T-helper 2 cell treated with Interferon-gamma antibody and Interleukin-4, amounts not matched to agents 100 ng/mL and 5 ng/mL, for 36 hours (primary cell): ENCODE measurements at regions not wholly inside any gene's neighbourhood (a gene's known extent, or its start where the extent isn't known, plus 50 kb on each side); places are given as distances from the start of the nearest gene placed in this dataset.

Experiments
- intact Hi-C: fragments of 100-400 bp; cut with micrococcal nuclease; formaldehyde crosslinking; loops from one replicate; pipeline ENCODE4 v1.15.1; 2023

DNA sequence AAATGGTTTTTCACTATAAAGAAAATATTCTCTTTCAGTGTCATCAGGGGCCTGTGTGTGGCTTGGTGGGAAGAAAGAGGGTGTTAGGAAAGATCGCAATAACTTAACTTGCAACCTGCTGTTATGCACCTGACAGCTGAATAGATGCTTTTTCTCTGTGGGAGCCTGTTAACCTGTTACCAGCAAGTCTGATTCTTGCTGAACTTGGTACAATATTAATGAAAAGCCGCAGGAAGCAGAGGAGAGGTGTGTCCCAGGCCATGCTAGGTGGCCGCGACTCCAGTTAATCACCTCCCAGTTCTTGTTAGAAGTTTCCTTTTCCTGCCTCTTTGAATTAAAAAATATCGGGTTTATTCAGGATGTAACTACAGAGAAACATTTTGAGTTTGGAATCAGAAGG, 494.8 kb upstream of the AGA start:
- intact Hi-C loops: no loop called here

DNA sequence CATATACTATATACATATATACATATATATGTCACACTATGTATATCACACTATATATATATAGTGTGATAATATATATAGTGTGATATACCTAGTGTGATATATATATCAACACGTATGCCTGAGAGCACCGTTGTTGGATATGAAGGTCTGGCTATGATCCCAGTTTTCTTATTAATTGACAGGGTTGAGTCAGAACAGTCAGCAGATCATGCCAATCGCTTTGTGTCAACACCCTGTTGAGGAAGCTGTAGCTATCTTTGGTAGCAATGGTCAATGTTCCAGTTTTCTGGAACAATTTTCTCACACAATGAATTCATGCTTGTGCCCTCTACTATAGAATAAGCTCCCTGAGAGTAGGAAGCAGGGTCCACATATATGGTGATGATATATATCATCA, 496.0 kb upstream of the AGA start:
- intact Hi-C loops: no loop called here

DNA sequence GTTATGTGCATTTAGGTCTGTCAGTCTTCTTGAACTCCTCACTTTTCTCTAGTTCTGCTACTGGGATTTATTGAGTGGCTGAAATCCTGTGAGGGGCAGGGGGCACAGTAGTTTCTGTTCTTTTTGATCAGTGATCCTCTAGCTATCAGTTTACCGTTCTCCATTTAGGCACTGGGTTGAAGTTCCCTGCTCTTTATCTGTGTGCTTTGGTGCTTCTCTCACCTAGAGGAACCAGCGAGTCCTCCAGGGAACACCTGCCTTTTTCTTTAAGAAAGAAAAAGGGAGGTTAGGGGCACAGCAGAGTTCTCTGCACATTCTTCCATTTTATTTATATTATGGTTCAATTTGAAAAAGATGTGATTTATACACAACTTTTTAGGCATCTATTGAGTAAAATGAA, 503.0 kb upstream of the AGA start:
- intact Hi-C loops: no loop called here

DNA sequence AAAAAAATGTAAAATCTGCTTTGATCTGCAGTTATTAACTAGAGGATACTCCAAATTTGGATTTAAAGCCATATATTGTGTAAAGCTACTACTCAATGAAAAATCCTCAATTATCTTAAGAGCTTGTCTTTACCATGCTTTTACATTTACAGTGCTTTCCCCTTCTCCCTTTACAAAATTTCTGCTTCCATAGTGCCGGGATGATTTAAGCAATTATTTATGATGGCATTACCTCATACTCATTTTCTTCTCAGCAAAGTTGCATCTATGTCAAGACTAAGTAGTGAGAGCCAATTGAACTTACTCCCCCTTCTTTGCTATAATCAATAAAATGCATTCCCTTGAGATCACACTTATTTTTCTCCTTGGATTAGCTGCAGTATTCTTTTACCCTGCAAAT, 505.4 kb upstream of the AGA start:
- intact Hi-C loops: no loop called here

DNA sequence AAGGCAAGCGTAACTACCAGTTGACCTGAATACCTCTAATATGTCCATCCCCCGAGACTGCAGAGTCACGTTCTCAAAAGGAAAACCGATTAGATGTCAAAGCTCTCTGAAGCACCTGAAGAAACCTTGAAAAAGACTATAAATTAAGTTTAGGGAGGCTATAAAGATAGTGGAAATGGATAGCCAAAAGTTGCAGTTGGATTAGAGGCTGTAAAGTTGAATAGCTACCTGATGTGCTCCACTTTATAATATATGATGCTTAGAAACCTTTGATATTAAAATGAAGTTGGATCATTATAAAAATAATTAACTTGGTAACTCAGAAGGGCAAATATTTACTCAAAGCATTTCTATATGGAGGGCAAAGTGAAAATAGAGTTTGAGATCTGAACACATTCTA, 506.6 kb upstream of the AGA start:
- intact Hi-C loops: no loop called here

DNA sequence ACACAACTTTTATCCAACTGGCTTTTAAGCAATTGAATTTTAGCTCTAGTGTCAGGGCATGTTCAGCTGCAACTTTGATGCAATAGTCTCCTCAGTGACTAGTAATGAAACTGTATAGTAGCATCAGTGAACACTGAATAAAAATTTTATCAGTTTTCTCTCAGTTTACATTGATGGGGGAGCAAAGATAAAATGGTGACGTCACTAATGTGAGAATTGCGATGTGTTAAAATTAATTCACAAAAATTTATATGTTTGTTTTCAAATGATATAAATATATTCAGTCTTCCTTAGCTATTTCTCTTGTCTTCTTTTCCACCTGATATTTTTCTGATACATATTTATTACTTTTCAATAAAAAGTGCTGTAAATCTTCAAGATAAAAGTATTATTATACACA, 508.8 kb upstream of the AGA start:
- intact Hi-C loops: no loop called here

DNA sequence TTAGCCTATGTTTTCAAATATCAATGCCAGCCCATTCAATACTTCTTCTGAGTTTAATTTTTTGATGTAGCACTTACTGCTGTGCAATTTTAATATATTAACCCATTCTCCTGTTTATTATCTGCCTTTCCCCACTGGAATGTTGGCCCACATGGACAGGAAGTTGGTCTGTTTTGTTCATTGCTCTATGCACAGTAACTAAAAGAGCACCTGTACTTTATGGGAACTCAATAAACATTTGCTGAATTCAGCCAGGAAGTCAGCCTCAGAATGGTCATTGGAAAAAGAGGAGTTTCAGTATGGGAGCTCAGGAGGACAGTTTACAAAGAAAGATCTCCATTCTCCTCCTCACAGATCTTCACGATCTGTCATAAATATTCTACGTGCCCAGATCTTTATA, 510.5 kb upstream of the AGA start:
- intact Hi-C loops: no loop called here

DNA sequence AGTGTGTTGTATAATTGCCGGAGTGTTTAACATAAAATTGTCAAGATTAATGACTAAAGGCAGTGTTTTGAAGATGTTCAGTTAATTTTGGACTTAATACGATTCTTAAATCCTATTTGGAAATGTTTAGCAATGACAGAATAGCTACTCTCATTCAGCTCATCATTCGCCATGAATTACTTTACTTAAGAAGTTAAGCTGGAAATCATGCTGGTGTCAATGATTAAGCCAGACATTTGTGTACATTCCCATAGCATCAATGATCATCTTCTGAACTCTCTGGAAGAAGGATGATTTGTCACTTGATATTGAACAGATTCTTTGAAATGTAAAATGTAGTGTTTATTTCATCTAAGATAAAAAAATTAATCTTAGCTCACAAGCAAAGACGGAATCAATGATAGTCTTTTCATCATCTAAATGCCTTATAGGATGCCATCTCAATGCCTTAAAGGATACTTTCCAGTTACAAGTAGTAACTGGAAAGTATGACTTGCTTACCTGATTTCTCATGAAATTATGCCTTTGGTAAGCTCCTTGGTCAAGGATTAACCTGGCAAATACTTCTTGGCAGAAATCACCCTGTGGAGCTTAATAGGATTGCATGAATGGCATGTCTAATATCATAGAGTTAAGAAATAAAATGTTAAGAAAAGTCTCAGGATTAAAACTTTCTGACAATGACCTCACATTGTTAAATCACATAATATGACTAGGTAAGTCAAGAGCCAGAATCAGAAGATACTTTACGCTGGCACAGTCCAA, 515.5 kb upstream of the AGA start:
- intact Hi-C loops: no loop called here

DNA sequence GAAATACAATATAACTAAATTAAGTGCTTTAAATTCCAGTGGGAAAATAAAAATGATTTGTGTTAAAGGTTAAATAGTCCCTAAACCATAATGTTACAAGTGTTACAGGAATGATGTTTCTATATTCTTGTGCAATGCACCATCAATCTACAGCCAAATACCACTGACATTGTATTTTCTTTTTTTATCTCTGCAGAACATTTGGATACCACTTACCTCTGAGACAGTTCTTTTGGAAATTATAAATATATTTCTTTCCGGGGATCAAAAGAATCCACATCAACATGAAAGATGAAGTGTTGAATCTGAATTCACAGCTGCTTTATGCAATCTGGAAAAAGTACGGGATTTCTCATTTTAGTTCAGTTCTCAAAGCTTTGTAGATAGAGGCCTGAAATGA, 518.3 kb upstream of the AGA start:
- intact Hi-C loops: no loop called here

DNA sequence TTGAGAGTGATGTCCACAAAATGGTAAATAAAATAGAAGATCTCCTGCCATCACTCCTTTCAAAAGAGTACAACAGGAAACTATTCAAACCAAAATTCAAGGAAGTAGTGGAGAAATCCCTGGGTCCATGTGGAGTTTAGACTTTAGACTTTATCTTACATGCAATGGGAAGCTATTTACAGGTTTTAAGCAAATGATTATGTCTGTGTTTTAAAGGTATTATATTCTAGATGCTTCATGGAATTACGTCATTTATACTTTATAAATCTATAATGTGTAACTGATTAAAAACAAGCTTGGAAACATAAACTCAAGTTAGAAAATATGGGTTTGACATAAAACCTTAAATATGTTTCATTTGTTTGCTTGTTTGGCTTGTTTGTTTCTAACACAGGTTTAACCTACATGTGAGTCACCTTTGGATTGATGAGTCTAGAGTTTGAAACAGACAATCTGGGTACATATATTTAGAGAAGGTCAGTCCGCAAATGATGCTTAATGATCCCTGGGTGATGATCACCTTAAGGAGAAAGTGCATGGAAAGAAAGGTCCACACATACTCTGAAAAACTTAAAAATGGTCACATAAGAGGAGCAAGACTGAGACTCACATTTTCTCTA, 519.6 kb upstream of the AGA start:
- intact Hi-C loops: no loop called here

DNA sequence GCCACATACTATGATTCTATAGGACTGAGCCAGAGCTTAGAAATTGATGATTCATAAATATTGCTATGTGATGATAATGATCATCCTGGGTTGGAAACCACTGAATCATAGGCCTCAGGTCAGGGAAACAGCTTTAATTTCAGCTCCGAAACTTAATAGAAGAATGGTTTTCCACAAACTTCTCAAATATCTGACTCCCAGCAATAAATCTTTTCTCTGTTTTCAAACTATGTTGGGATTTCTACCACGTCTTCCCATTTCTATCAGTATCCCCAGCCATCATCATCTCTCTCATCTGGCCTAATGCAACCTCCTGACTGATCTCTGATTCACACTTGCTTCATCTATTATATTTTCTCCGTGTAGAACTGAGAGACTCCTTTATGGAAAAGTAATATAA, 521.8 kb upstream of the AGA start:
- intact Hi-C loops: no loop called here

DNA sequence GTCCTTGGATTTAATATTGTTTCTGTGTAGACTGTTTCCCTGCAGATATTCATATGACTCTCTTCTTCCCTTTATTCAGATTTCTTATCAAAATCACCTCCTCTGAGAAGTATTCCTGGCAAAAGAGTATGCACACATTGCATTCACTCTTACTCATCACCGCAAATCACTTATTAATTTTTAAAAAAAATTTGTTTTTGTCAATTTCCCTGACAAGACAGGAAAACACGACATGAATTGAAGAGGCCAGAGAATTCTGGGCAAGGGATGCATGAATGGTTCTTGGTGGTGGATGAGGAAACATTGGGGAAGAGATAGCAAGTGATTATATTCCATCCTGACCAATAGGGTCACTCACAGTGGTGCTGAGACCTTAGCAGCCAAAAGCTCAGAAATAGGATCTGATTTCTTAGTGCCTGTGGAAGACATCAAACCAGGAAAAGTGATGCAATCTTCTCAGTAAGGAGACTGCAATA, 522.5 kb upstream of the AGA start:
- intact Hi-C loops: no loop called here

DNA sequence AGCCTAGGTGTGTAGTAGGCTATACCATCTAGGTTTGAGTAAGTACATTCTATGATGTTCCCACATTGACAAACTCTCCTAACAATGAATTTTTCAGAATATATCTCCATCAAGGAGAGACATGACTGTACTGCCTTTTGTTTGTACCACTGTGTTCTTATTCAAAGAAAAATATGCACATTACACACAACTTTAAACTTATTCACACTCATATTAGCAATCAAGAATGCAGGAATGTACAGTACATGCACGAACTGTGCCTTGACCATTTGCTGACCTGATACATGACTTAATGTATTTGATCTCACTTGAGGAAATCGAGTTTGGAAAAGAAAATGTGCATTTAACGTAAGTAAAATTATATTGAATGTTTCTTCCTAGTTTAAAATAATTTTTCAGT, 525.1 kb upstream of the AGA start:
- intact Hi-C loops: no loop called here

DNA sequence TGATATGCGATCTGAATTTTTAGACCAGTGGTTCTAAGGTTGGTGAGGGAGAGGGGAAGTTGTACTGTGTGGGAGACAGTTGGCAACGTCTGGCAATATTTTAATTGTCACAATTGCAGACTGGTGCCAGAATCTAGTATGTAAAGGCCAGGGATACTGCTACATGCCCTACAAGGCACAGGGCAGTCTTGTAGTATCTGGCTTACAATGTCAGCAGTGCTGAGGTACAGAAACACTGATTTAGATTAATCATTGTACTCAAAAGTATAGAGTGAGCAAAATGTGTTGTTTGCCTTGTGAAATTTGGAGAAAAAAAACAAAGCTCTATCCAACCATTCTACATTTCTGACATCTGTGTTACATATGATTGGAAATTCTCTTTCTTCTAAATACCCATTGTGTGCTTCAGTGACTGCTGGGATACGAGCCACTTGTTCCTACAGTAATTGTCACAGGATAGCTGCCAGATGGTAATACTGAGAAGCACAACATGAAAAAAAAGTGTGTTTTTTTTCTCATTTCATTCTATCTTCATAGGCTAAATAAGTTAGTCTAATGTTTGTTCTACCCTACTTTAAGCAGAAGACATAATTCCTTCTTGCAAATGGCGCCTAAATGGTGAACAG, 526.7 kb upstream of the AGA start:
- intact Hi-C loops: no loop called here

DNA sequence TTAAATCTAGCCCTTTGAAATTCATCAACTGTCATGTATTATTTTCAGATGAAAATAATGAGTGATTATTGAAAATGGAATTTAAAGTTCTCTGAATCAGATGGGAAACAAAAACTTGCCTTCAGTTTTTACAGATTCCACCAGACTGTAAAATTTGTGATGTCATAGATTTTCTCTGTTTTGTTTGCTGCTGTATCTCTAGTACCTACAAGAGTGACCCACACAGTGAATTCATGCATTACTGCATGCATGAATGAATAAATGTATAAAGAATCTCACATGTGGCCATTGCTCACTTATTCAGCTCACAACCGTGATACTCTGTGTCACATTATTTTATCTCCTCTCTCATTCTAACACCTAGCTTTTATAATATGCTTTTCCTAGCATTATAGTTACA, 532.2 kb upstream of the AGA start:
- intact Hi-C loops: no loop called here

DNA sequence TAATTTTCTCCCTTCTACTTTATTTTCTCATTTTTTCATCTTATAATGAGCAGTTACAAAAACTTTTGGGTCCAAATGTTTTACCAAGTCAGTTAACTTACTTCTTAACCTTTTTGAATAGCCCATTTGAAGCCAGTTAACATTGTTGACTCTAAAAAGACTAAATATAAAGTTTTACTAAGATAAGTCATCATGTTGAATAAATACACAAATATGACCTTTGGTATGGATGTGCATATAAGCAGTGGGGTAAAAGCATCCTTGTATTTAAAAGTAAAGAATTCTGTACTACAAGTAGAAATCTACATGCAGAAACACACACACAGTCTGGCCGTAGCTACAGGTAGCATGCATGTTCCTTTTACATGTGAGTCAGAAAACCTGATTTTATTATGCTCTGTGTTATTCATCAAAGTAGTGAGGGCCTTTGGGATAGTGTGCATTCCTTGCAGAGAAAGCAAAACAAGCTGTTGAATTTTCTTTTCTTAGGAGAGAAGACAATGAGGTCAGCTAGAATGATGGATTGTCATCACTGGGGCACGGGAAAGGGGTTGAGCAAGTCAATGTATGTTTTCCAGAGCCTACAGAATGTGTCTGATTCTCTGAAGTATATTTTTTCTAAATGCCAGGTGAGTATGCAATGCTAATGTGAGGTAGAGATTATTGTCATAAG, 533.2 kb upstream of the AGA start:
- intact Hi-C loops: no loop called here

DNA sequence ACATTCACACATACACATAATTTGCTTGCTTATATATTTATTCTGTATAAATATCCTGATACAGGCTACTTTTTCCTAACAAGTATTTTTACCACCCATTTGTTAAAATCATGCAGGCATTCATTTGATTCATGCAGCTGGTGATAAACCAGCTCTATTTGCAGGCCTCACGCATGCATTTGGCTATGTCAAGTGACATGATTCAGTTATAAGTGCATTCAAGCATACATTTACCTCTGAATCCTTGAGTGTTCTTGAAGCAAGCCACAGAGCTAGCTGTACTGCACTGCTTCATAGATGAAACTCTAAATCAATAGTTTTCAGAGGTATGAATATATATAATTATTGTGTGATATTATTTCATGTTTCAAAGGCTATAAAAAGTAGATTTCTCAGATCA, 544.0 kb upstream of the AGA start:
- intact Hi-C loops: no loop called here

DNA sequence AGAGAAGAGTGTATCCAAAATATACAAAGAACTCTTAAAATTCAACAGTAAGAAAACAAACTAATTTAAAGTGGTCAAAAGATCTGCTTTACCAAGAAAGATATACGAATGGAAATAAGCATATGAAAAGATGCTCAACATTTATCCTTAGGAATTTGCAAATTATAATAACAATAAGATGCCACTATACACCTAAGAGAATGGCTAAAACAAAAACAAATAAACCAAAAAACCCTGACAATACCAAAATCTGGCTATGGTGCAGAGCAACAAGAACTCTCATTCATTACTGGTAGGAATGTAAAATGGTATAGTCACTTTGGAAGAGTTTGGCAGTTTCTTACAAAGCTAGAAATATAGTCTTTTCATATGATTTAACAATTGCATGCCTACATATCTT, 545.7 kb upstream of the AGA start:
- intact Hi-C loops: no loop called here

DNA sequence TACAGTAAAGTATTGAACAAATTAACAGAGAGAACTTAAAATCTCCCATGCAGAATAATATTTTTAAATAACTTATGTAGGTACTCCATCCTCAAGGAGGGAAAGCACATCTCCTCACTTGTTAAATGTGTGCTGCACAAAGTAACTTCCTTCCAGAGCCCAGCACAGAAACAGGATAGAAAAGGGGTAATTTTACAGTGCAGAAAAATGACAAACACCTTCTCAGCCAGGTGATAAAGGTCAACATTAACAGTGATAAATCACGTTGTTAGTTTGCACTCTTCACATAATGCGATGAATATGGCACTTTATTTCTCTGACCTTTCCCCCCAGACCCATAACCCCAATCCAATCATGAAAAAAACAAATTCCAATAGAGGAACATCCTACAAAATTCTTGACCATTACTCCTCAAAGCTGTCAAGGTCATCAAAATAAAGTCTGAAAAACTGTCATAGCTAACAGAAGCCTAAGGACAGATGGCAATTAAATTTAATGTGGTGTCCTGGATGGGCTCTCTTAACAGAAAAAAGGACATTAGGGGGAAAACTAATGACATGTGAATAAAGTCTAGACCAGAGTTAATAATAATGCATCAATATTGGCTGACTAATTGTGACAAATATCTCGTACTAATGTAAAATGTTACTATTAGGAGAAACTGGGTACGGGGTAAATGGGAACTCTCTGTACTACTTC, 547.4 kb upstream of the AGA start:
- intact Hi-C loops: no loop called here

DNA sequence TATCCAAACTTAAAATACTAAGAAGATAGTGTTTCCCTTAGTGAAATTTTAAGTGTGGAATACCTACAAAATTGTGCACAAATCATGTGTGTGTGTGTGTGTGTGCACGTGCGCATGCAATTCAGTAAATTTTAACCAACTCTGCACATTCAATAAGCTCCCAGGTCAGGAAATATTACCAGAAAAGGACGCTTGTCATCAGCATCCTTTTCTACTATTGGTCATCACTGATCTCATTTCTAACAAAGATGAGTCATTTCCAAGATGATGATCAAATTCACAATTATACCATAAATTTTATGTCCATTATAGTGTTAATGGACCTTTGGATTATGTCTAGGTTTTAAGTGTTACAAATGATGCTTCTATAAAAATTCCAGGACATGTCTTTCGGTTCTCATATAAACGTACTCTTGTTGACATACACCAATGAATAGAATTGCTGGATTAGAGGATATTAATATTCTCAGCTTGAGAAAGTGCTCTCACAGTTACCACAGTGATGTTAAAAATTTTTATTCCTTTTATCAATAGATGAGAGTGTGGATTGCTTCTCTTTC, 560.9 kb upstream of the AGA start:
- intact Hi-C loops: no loop called here

DNA sequence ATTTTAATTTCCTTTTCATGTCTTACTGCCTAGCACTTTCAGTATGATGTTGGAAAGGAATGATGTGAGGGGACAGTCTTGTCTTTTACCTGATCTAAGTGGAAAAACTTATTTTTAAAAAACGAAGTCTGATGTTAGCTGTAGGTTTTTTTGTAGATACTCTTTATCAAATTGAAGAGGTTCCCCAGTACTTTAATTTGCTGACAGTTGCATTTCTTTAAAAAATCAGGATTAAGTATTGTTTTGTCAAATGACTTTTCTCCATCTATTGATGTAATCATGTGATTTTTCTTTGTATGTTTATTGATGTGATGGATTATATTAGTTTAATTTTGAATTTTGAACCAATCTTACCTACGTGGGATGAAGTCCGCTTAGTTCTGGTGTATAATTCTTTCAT, 568.4 kb upstream of the AGA start:
- intact Hi-C loops: no loop called here
